Thoracic aorta (tissue), 2 donors: ENCODE measurements at regions not wholly inside any gene's neighbourhood (a gene's known extent, or its start where the extent isn't known, plus 50 kb on each side); places are given as distances from the start of the nearest gene placed in this dataset.

ENCODE experiments used
- ATAC-seq: fragments of 150-250 bp; one replicate; pipeline ENCODE4 v1.8.0; 2017; ENCODE audit warnings: low read depth; ENCODE audit not compliant: insufficient number of reproducible peaks, low FRiP score
- DNase-seq: peaks from one replicate; pipeline ENCODE4 v3.0.0-alpha.2; 2020; ENCODE audit warnings: low spot score
- H3K27ac ChIP-seq, 2 donors: fragments of 200-600 bp; sonication (generic); 1 replicate in 1 of 2; 2 replicates in 1 of 2; pipeline ENCODE4 v1.5.1; 2016; ENCODE audit warnings: mild to moderate bottlenecking in 2 of 2, moderate library complexity in 2 of 2
- H3K27me3 ChIP-seq: fragments of 200-600 bp; sonication (generic); replicated peaks from 2 replicates; pipeline ENCODE4 v1.6.0; 2016; ENCODE audit warnings: mild to moderate bottlenecking; ENCODE audit not compliant: insufficient read depth
- H3K36me3 ChIP-seq: fragments of 200-600 bp; sonication (generic); one replicate; pipeline ENCODE4 v1.5.1; 2016
- H3K4me1 ChIP-seq, 2 donors: fragments of 200-600 bp; sonication (generic); 1 replicate in 1 of 2; 2 replicates in 1 of 2; pipeline versions ENCODE4 v1.5.1 to v1.6.0; 2016; ENCODE audit warnings: low read depth in 2 of 2, mild to moderate bottlenecking in 1 of 2; ENCODE audit not compliant: control insufficient read depth in 1 of 2
- H3K4me3 ChIP-seq: fragments of 200-600 bp; sonication (generic); 2 replicates; pipeline ENCODE4 v1.5.1; 2016; ENCODE audit warnings: mild to moderate bottlenecking
- H3K9me3 ChIP-seq: fragments of 200-600 bp; sonication (generic); 2 replicates; pipeline ENCODE4 v1.5.1; 2016
- TF ChIP-seq, protein P1 (sequence below): fragments of 200-600 bp; sonication (generic); IDR thresholded peaks from one replicate; pipeline ENCODE4 v1.5.1; 2019; ENCODE audit warnings: antibody characterized with exemption

DNA sequence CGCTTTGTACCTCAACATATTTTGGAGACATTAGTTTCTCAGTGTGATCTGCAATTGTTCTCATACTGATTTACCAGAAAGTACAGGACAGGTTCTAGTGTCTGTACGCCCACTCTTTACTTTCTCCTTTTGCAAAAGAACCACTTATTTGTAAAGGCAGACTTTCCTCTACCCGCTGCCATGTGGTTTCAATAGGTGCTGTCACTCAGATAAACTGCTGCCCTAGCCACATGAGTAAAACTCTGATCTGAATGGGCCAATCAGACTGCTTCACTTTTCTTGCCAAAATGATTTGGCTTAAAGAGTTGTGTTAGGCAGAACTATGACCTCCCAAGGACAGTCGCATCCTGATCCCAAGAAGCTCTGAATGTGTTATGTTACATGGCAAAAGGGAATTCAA, 984.6 kb upstream of the NR2F2 start:
- H3K27ac ChIP-seq, result no peak overlapping the region
- H3K36me3 ChIP-seq, result no peaks in the 10 kb centered on the region
- H3K4me3 ChIP-seq, result no peak overlapping the region
- DNase-seq (no peak), ATAC-seq (no peak)
- H3K4me1 ChIP-seq, result no peaks in the 10 kb centered on the region
- TF ChIP-seq, protein P1, sequence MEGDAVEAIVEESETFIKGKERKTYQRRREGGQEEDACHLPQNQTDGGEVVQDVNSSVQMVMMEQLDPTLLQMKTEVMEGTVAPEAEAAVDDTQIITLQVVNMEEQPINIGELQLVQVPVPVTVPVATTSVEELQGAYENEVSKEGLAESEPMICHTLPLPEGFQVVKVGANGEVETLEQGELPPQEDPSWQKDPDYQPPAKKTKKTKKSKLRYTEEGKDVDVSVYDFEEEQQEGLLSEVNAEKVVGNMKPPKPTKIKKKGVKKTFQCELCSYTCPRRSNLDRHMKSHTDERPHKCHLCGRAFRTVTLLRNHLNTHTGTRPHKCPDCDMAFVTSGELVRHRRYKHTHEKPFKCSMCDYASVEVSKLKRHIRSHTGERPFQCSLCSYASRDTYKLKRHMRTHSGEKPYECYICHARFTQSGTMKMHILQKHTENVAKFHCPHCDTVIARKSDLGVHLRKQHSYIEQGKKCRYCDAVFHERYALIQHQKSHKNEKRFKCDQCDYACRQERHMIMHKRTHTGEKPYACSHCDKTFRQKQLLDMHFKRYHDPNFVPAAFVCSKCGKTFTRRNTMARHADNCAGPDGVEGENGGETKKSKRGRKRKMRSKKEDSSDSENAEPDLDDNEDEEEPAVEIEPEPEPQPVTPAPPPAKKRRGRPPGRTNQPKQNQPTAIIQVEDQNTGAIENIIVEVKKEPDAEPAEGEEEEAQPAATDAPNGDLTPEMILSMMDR, result no peak
- no peaks in the 10 kb centered on the region for H3K9me3 ChIP-seq
- no peaks in the 10 kb centered on the region for H3K27me3 ChIP-seq

GRCh38 chr15:95346721-95347475, 983.6 kb upstream of the NR2F2 start:
- Histone ChIP-seq H3K27ac (no peak overlapping the region), H3K9me3 (no peaks in the 10 kb centered on the region), H3K27me3 (no peaks in the 10 kb centered on the region), H3K4me1 (no peaks in the 10 kb centered on the region), H3K4me3 (no peak overlapping the region), H3K36me3 (no peaks in the 10 kb centered on the region)
- TF ChIP-seq, protein P1, result no peak
- ATAC-seq (no peak), DNase-seq (no peak)

DNA sequence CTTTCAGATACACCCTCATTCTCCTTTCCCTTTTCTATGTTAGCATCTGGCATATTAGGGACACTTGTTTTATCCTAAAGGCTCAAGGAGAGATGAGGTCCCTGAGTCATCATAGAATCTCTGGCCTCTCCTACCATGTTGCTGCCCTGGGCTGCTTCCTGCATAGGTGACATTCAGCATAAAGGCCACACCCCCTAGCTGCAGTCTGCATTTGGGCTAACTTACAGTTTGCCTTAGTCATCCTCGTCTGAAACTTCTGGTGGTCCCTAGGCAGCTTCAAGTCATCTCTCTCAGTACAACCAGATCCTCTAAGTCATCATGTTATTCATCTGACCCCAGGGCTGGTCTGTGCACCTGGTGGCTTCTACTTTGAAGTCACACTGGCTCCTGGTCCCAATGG, 982.7 kb upstream of the NR2F2 start:
- Histone ChIP-seq H3K4me1 (no peaks in the 10 kb centered on the region), H3K36me3 (no peaks in the 10 kb centered on the region), H3K9me3 (no peaks in the 10 kb centered on the region), H3K4me3 (no peak overlapping the region), H3K27me3 (no peaks in the 10 kb centered on the region), H3K27ac (no peak overlapping the region)
- TF ChIP-seq, protein P1, result no peak
- DNase-seq (no peak), ATAC-seq (no peak)

GRCh38 chr15:95350908-95351307, 979.6 kb upstream of the NR2F2 start:
- no peaks in the 10 kb centered on the region for H3K9me3 ChIP-seq
- H3K4me1 ChIP-seq, result no peaks in the 10 kb centered on the region
- H3K36me3 ChIP-seq, result no peaks in the 10 kb centered on the region
- TF ChIP-seq, protein P1, result no peak
- no peak overlapping the region for H3K27ac ChIP-seq
- no peak for DNase-seq
- ATAC-seq, result no peak
- H3K4me3 ChIP-seq, result no peak overlapping the region
- no peaks in the 10 kb centered on the region for H3K27me3 ChIP-seq

GRCh38 chr15:95352631-95353187, 977.8 kb upstream of the NR2F2 start:
- TF ChIP-seq, protein P1, result no peak
- H3K36me3 ChIP-seq, result no peaks in the 10 kb centered on the region
- no peaks in the 10 kb centered on the region for H3K4me1 ChIP-seq
- no peak overlapping the region for H3K4me3 ChIP-seq
- no peaks in the 10 kb centered on the region for H3K27me3 ChIP-seq
- ATAC-seq (no peak), DNase-seq (no peak)
- no peaks in the 10 kb centered on the region for H3K9me3 ChIP-seq
- no peak overlapping the region for H3K27ac ChIP-seq
